CD14-positive monocyte (primary cell): ENCODE measurements at regions not wholly inside any gene's neighbourhood (a gene's known extent, or its start where the extent isn't known, plus 50 kb on each side); places are given as distances from the start of the nearest gene placed in this dataset.

ENCODE experiments used
- DNase-seq, 3 donors: peaks; one replicate each; pipeline ENCODE4 v3.0.0-alpha.2; 2011 to 2022
- H2AFZ ChIP-seq: 2 replicates; pipeline ENCODE4 v1.6.0; 2012; ENCODE audit warnings: mild to moderate bottlenecking, low read depth, low read length, inconsistent platforms; ENCODE audit not compliant: insufficient read depth, poor library complexity, severe bottlenecking
- H3K27ac ChIP-seq, 2 donors: 1 replicate in 1 of 2; 2 replicates in 1 of 2; pipeline ENCODE4 v1.5.1; 2012 to 2013; ENCODE audit warnings: low read length in 2 of 2, control low read depth in 1 of 2, inconsistent platforms in 1 of 2, low read depth in 1 of 2, mild to moderate bottlenecking in 1 of 2
- H3K27me3 ChIP-seq, 2 donors: one replicate each; pipeline versions ENCODE4 v1.6.0 to v1.6.1; 2011 to 2013; ENCODE audit warnings: low read length in 2 of 2; ENCODE audit not compliant: control insufficient read depth in 2 of 2, insufficient read depth in 2 of 2
- H3K36me3 ChIP-seq, 2 donors: replicated peaks in 1 of 2; 1 replicate in 1 of 2; 2 replicates in 1 of 2; pipeline versions ENCODE4 v1.5.1 to v1.6.1; 2012 to 2013; ENCODE audit warnings: low read length in 2 of 2, control low read depth in 1 of 2, inconsistent platforms in 1 of 2, mild to moderate bottlenecking in 1 of 2; ENCODE audit not compliant: insufficient read depth in 2 of 2, control insufficient read depth in 1 of 2
- H3K4me1 ChIP-seq, 2 donors: 1 replicate in 1 of 2; 2 replicates in 1 of 2; pipeline versions ENCODE4 v1.5.1 to v1.6.1; 2012 to 2013; ENCODE audit warnings: low read length in 2 of 2, control low read depth in 1 of 2, inconsistent platforms in 1 of 2, mild to moderate bottlenecking in 1 of 2, moderate library complexity in 1 of 2; ENCODE audit not compliant: insufficient read depth in 2 of 2, control insufficient read depth in 1 of 2
- H3K4me2 ChIP-seq: replicated peaks from 2 replicates; pipeline ENCODE3; 2012; ENCODE audit warnings: low read length, moderate library complexity, mild to moderate bottlenecking; ENCODE audit not compliant: poor library complexity, severe bottlenecking; ENCODE audit errors: extremely low read depth
- H3K4me3 ChIP-seq, 3 experiments: fragments of 200-600 bp in 1 of 3; sonication (generic) in 1 of 3; replicated peaks in 1 of 3; 1 replicate in 2 of 3; 2 replicates in 1 of 3; pipeline ENCODE4 v1.5.1; 2011 to 2013; ENCODE audit warnings: low read length in 3 of 3, mild to moderate bottlenecking in 3 of 3, control low read depth in 2 of 3, low read depth in 2 of 3, inconsistent platforms in 1 of 3, moderate library complexity in 1 of 3
- H3K79me2 ChIP-seq: 2 replicates; pipeline ENCODE4 v1.6.0; 2012; ENCODE audit warnings: mild to moderate bottlenecking, control low read depth, inconsistent platforms, low read length, moderate library complexity; ENCODE audit not compliant: insufficient read depth
- H3K9ac ChIP-seq: 2 replicates; pipeline ENCODE4 v1.6.0; 2017; ENCODE audit warnings: low read length, mild to moderate bottlenecking; ENCODE audit not compliant: insufficient read depth, poor library complexity, severe bottlenecking
- H3K9me3 ChIP-seq, 2 donors: replicated peaks in 1 of 2; 1 replicate in 1 of 2; 2 replicates in 1 of 2; pipeline versions ENCODE4 v1.5.1 to v1.6.1; 2012 to 2013; ENCODE audit warnings: low read length in 2 of 2, control low read depth in 1 of 2; ENCODE audit not compliant: control insufficient read depth in 1 of 2, insufficient read depth in 1 of 2
- H4K20me1 ChIP-seq: 2 replicates; pipeline ENCODE4 v1.6.0; 2012; ENCODE audit warnings: mild to moderate bottlenecking, low read length, control low read depth, moderate library complexity; ENCODE audit not compliant: insufficient read depth
- H3K27ac Mint-ChIP-seq, 7 donors: one replicate each; pipeline ENCODE4 v1.8.0; 2020; ENCODE audit warnings: mild to moderate bottlenecking in 7 of 7, mixed read lengths in 7 of 7, moderate library complexity in 6 of 7, inconsistent platforms in 2 of 7
- H3K27me3 Mint-ChIP-seq, 3 donors: one replicate each; pipeline ENCODE4 v1.8.0; 2021 to 2022; ENCODE audit warnings: low read depth in 3 of 3, mild to moderate bottlenecking in 3 of 3, mixed read lengths in 3 of 3, moderate library complexity in 3 of 3, inconsistent platforms in 1 of 3
- H3K36me3 Mint-ChIP-seq, 2 donors: one replicate each; pipeline ENCODE4 v1.8.0; 2020; ENCODE audit warnings: mixed read lengths in 2 of 2, inconsistent platforms in 1 of 2, mild to moderate bottlenecking in 1 of 2
- H3K4me1 Mint-ChIP-seq: one replicate; pipeline ENCODE4 v1.8.0; 2020; ENCODE audit warnings: mild to moderate bottlenecking, mixed read lengths
- H3K4me3 Mint-ChIP-seq, 2 donors: one replicate each; pipeline ENCODE4 v1.8.0; 2020; ENCODE audit warnings: mild to moderate bottlenecking in 2 of 2, mixed read lengths in 2 of 2, moderate library complexity in 1 of 2
- H3K9me3 Mint-ChIP-seq, 7 donors: one replicate each; pipeline ENCODE4 v1.8.0; 2020 to 2022; ENCODE audit warnings: mixed read lengths in 7 of 7, mild to moderate bottlenecking in 6 of 7, moderate library complexity in 6 of 7, inconsistent platforms in 2 of 7
- CTCF ChIP-seq: fragments of 200-600 bp; IDR thresholded peaks from one replicate; pipeline ENCODE4 v1.8.0; 2022; ENCODE audit warnings: antibody characterized with exemption, mild to moderate bottlenecking
- WGBS: methylation state at CpG from one replicate; pipeline ENCODE4 v1.1.5; 2013; ENCODE audit warnings: missing lambda C conversion rate; ENCODE audit not compliant: insufficient coverage; 5-methylcytosine and 5-hydroxymethylcytosine counted together
- intact Hi-C, 2 donors: fragments of 100-400 bp; cut with micrococcal nuclease; formaldehyde crosslinking; loops; one replicate each; pipeline versions ENCODE4 v1.15.0 to v1.15.1; 2023

GRCh38 chr6:113662688-113663333 lies 194.3 kb upstream of the MARCKS start:
- H3K9ac ChIP-seq, result no peak overlapping the region
- no peaks in the 10 kb centered on the region for H4K20me1 ChIP-seq
- H3K4me3 ChIP-seq, result no peak overlapping the region
- peaks cover 0 to 2% (median 0%) of the 10 kb centered on the region in 7 donors for H3K9me3 Mint-ChIP-seq
- no peaks in the 10 kb centered on the region for H3K79me2 ChIP-seq
- peaks cover 13% of the 10 kb centered on the region for H3K4me1 Mint-ChIP-seq
- no peak overlapping the region for H2AFZ ChIP-seq
- no CpG with 5 or more reads among the region's 2 CpGs for WGBS
- H3K36me3 ChIP-seq, result no peaks in the 10 kb centered on the region
- H3K27me3 Mint-ChIP-seq, result peaks cover 0 to 3% (median 0%) of the 10 kb centered on the region in 3 donors
- H3K4me1 ChIP-seq, result peaks cover 10 to 22% of the 10 kb centered on the region in 2 donors
- no peaks in the 10 kb centered on the region for H3K36me3 Mint-ChIP-seq
- H3K27me3 ChIP-seq, result no peaks in the 10 kb centered on the region
- TF ChIP-seq CTCF, result no peak
- no peak overlapping the region for H3K4me3 Mint-ChIP-seq
- intact Hi-C loops, result no loop called here
- H3K27ac Mint-ChIP-seq, result no peak overlapping the region
- no peak for DNase-seq
- H3K4me2 ChIP-seq, result no peak overlapping the region
- no peak overlapping the region for H3K27ac ChIP-seq
- no peaks in the 10 kb centered on the region for H3K9me3 ChIP-seq

GRCh38 chr6:113664909-113665308 lies 192.2 kb upstream of the MARCKS start:
- H3K36me3 Mint-ChIP-seq, result no peaks in the 10 kb centered on the region
- no peak for DNase-seq
- H3K27me3 ChIP-seq, result no peaks in the 10 kb centered on the region
- H3K27me3 Mint-ChIP-seq, result peaks cover 0 to 3% (median 0%) of the 10 kb centered on the region in 3 donors
- no CpG with 5 or more reads among the region's 2 CpGs for WGBS
- H3K36me3 ChIP-seq, result no peaks in the 10 kb centered on the region
- H3K9me3 Mint-ChIP-seq, result peaks cover 0 to 2% (median 0%) of the 10 kb centered on the region in 7 donors
- no peak overlapping the region for H2AFZ ChIP-seq
- H3K9ac ChIP-seq, result no peak overlapping the region
- no peaks in the 10 kb centered on the region for H4K20me1 ChIP-seq
- peaks cover 10 to 18% of the 10 kb centered on the region in 2 donors for H3K4me1 ChIP-seq
- H3K9me3 ChIP-seq, result no peaks in the 10 kb centered on the region
- no peaks in the 10 kb centered on the region for H3K79me2 ChIP-seq
- H3K27ac ChIP-seq, result no peak overlapping the region
- H3K4me3 ChIP-seq, result no peak overlapping the region
- TF ChIP-seq CTCF, result no peak
- no peak overlapping the region for H3K27ac Mint-ChIP-seq
- H3K4me3 Mint-ChIP-seq, result no peak overlapping the region
- intact Hi-C loops, result no loop called here
- no peak overlapping the region for H3K4me2 ChIP-seq
- peaks cover 13% of the 10 kb centered on the region for H3K4me1 Mint-ChIP-seq
